MM.1S (cell line): ENCODE measurements at regions not wholly inside any gene's neighbourhood (a gene's known extent, or its start where the extent isn't known, plus 50 kb on each side); places are given as distances from the start of the nearest gene placed in this dataset.

ENCODE experiments used
- EZH2 ChIP-seq: fragments of 300-600 bp; sonication (generic); optimal IDR thresholded peaks from 2 replicates; pipeline ENCODE3; 2017; ENCODE audit warnings: low read depth, mild to moderate bottlenecking, antibody characterized with exemption, low read length, mixed read lengths
- TF ChIP-seq, protein P1 (sequence below): fragments of 300-600 bp; sonication (generic); IDR thresholded peaks from 2 replicates; pipeline ENCODE4 v1.5.1; 2016; ENCODE audit warnings: antibody characterized with exemption, low read length, mixed read lengths

DNA sequence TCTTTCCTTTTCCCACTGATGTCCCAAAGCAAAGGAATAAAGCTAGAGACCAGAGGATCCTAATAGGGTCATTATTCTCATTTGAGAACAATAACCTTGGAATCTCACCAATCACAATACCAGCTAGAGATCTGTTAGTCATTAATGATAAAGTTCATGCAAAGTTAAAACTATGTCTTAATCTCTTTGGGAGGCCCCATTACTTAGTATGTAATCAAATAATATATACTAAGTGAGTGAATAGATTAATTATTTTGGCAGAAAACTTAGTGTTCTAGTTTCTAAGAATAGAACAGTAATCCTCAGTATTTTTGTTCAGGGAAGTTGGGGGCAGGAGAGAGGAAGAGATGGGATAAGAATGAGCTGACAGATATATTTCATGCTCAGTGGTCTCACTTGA is 227.2 kb downstream of the MTERF1 start:
- TF ChIP-seq, protein P1, sequence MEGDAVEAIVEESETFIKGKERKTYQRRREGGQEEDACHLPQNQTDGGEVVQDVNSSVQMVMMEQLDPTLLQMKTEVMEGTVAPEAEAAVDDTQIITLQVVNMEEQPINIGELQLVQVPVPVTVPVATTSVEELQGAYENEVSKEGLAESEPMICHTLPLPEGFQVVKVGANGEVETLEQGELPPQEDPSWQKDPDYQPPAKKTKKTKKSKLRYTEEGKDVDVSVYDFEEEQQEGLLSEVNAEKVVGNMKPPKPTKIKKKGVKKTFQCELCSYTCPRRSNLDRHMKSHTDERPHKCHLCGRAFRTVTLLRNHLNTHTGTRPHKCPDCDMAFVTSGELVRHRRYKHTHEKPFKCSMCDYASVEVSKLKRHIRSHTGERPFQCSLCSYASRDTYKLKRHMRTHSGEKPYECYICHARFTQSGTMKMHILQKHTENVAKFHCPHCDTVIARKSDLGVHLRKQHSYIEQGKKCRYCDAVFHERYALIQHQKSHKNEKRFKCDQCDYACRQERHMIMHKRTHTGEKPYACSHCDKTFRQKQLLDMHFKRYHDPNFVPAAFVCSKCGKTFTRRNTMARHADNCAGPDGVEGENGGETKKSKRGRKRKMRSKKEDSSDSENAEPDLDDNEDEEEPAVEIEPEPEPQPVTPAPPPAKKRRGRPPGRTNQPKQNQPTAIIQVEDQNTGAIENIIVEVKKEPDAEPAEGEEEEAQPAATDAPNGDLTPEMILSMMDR = no peak
- no peak for TF ChIP-seq EZH2
